Activated CD4-positive, alpha-beta T cell treated with anti-CD3 and anti-CD28 coated beads, Interleukin-2, Interleukin-6, amounts not matched to agents 100 ng/mL and 50 ng/mL, durations not matched to agents 16 hours and 8 hours (primary cell): ENCODE measurements at regions not wholly inside any gene's neighbourhood (a gene's known extent, or its start where the extent isn't known, plus 50 kb on each side); places are given as distances from the start of the nearest gene placed in this dataset.
A peak's percentile ranks its signal among the peaks of the same experiment; 100 is the strongest.

ENCODE experiments used
- DNase-seq: peaks from one replicate; pipeline ENCODE4 v3.0.0-alpha.2; 2020

GRCh38 chr15:31245756-31246155 is 80.9 kb upstream of the KLF13 start:
- no peak for DNase-seq

GRCh38 chr15:31247404-31247803 is 79.2 kb upstream of the KLF13 start:
- DNase-seq, result no peak

GRCh38 chr15:31248263-31248662 is 78.4 kb upstream of the KLF13 start:
- DNase-seq, result no peak

GRCh38 chr15:31248951-31249350 is 77.7 kb upstream of the KLF13 start:
- no peak for DNase-seq

- DNase-seq, result no peak
These were observed 76.6 kb upstream of the KLF13 start for GRCh38 chr15:31250033-31250432.

- no peak for DNase-seq
These were observed 75.5 kb upstream of the KLF13 start for GRCh38 chr15:31251165-31251564.

GRCh38 chr15:31252171-31252785 is 74.4 kb upstream of the KLF13 start:
- no peak for DNase-seq

- DNase-seq, result no peak
These were observed 72.0 kb upstream of the KLF13 start for GRCh38 chr15:31254431-31255175.

GRCh38 chr15:31255176-31255510 is 71.5 kb upstream of the KLF13 start:
- no peak for DNase-seq

- DNase-seq, result no peak
These were observed 70.8 kb upstream of the KLF13 start for GRCh38 chr15:31255732-31256377.

- DNase-seq, result no peak
These were observed 70.0 kb upstream of the KLF13 start for GRCh38 chr15:31256378-31257265.

- no peak for DNase-seq
These were observed 69.3 kb upstream of the KLF13 start for GRCh38 chr15:31257286-31257685.

- no peak for DNase-seq
These were observed 68.4 kb upstream of the KLF13 start for GRCh38 chr15:31258260-31258659.

- no peak for DNase-seq
These were observed 66.9 kb upstream of the KLF13 start for GRCh38 chr15:31259562-31260252.

- no peak for DNase-seq
These were observed 65.9 kb upstream of the KLF13 start for GRCh38 chr15:31260646-31261265.

- no peak for DNase-seq
These were observed 65.1 kb upstream of the KLF13 start for GRCh38 chr15:31261266-31262142.

GRCh38 chr15:31262143-31262530 is 64.5 kb upstream of the KLF13 start:
- no peak for DNase-seq

- DNase-seq, result no peak
These were observed 63.5 kb upstream of the KLF13 start for GRCh38 chr15:31262901-31263671.

GRCh38 chr15:31263751-31264558 is 62.7 kb upstream of the KLF13 start:
- DNase-seq, result peak; percentile 84
